Fibroblast of upper back skin (primary cell): ENCODE measurements at regions not wholly inside any gene's neighbourhood (a gene's known extent, or its start where the extent isn't known, plus 50 kb on each side); places are given as distances from the start of the nearest gene placed in this dataset.
"Not testable (repeated sequence)": the region's sequence is repeated elsewhere in the genome, so short reads cannot be mapped to it uniquely, and the experiment has no call there.

Experiments
- DNase-seq: peaks from one replicate; pipeline ENCODE4 v3.0.0-alpha.2; 2013

DNA sequence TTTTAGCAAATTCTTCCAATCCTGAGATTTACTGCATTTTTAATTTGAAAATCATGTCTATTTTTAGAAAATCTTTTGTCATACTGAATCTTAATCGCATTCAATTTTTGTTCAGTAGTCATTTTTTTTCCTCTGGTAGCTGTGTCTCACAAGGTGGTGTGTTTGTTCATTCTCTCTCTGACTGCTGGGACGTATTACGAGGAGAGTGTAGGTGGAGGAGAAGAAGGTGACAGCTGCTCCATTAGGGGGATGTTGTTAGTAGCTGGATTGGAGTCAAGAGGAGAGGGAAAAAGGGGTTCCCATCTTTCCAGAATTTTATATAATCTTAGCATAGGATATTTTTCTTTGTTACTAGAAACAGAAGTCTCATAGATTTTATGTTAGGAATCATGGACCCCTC, 804.2 kb downstream of the PRIM2 start:
- not testable (repeated sequence) for DNase-seq

- DNase-seq = not testable (repeated sequence)
Measured at GRCh38 chr6:58123770-58124169, 806.3 kb downstream of the PRIM2 start.

GRCh38 chr6:58128549-58128948, 811.1 kb downstream of the PRIM2 start:
- not testable (repeated sequence) for DNase-seq

DNA sequence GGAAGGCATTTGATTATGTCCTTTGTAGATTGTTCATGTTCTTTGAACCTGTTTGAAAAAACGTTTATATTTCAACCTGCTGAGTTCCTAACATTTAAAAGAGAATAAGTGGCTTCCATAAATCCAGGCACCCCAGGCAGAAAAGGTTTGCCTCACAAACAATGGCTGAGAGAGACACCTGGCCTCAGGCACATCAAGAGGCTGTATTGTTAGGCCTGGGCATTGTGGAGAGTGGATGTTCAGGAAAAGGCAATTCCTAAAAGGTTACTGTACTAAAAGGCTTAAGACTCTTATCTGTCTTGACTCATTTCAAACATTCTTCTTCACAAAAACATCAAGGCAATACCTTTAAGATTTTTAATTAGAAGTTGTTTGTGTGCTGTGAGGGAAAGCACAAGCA, 811.7 kb downstream of the PRIM2 start:
- not testable (repeated sequence) for DNase-seq

DNA sequence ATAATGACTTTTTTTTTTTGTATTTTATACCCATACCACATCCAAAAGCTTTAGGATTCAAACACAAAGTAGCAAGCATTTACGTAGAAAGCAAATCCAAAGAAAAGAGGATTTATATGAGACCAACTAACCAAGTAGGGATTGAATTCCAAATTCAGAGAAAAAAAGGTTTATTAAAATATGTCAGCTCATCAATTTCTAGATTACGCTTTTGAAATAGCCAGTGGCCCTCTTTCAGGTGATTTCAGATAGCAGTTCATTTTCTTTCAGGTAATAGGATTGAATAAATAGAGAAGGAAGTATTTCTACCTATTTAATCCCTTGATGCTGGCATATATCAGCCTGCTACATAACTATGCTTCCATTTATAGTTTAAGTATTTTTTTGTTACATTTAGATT, 822.3 kb downstream of the PRIM2 start:
- not testable (repeated sequence) for DNase-seq

DNA sequence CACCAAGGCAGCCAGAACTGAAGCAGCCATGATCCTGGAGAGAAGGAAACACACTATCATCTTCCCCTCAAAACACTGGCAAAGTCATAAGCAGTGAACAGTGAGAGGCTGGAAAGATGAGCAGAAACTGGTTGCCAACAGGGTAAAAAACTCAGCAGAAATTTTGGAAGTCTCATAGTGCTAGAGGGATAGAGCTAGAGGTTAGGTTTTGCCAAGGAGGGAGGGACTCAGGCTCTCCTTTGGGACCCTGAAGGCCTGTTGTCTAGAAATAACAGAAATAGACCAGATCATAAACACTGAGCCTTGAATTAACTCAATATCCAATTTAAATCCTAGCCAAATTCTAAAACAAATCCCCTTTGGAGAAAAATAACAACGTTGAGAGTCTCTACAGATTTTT, 853.6 kb downstream of the PRIM2 start:
- DNase-seq = not testable (repeated sequence)

DNA sequence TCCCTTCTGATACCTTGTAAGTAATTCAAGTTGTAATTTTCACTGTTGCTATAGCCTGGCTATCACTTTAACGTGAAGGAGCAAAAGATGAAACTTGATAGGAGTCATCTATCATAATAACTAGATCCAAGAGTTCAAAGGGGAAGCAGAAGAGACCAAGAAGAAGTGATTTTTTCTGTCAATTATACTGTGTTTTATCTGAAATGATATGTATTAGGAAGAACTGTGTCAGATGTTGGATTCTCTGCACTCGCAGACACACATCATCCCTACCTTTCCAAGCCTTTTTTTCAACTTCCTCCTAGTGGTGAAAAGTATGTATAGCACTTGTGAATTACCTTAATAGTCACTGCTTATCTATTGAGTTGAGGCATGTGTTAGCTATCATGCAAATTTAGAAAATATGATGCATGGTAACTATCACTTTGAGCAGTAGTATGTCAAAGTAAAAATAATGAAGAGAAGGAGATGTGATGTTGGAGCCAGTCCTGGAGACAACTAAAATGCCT, 864.2 kb downstream of the PRIM2 start:
- not testable (repeated sequence) for DNase-seq

- DNase-seq = not testable (repeated sequence)
Measured at GRCh38 chr6:58185300-58185699, 867.9 kb downstream of the PRIM2 start.

- peak; percentile 14 for DNase-seq
Measured at GRCh38 chr6:58193209-58193608, 875.8 kb downstream of the PRIM2 start.

DNA sequence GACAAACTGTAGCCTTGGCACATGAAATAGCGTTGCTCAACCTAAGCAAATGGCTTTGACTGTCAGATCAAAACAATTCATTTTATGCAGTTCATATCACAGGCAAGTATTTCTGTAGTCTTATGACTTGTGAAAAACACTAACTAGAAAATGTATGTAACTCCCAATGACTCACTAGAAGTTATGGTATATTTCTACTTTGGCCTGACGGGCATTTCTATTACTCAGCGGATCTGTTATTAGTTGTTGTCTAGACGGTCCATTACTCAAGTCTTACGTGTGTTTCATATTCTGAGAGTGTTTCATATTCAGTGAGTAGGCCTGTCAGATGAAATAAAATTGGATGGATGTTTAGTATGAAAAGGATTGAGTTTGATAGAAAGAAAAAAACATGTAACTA, 880.9 kb downstream of the PRIM2 start:
- peak; percentile 74 for DNase-seq

- DNase-seq = not testable (repeated sequence)
Measured at GRCh38 chr6:58237124-58237523, 919.7 kb downstream of the PRIM2 start.

- DNase-seq = not testable (repeated sequence)
Measured at GRCh38 chr6:58238421-58238820, 921.0 kb downstream of the PRIM2 start.

DNA sequence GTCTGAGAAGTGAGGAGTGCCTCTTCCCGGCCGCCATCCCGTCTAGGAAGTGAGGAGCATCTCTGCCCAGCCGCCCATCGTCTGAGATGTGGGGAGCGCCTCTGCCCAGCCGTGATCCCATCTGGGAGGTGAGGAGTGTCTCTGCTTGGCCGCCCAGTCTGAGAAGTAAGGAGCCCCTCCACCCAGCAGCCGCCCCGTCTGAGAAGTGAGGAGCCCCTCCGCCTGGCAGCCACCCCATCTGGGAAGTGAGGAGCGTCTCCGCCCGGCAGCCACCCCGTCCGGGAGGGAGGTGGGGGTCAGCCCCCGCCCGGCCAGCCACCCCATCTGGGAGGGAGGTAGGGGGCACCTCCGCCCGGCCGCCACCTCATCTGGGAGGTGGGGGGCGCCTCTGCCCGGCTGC, 940.2 kb downstream of the PRIM2 start:
- not testable (repeated sequence) for DNase-seq

GRCh38 chr6:58290177-58290576, 972.7 kb downstream of the PRIM2 start:
- no peak for DNase-seq

DNA sequence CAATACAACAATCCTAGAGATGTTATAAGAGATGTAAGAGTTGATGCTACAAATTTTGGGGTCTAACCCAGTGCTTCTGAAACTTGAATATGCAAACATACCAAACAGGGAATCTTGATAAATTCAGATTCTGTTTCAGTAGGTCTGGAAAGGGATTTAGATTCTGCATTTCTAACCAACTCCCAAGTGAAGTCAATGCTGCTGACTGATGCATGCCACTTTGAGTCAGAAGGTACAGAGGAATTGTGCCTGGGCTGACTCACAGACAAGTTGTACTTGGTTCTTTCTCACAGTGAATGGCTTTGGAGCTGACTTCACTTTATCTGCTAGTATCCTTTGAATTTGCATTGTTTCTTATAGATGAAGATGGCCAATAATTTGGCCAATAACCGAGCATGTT, 973.9 kb downstream of the PRIM2 start:
- DNase-seq = not testable (repeated sequence)

DNA sequence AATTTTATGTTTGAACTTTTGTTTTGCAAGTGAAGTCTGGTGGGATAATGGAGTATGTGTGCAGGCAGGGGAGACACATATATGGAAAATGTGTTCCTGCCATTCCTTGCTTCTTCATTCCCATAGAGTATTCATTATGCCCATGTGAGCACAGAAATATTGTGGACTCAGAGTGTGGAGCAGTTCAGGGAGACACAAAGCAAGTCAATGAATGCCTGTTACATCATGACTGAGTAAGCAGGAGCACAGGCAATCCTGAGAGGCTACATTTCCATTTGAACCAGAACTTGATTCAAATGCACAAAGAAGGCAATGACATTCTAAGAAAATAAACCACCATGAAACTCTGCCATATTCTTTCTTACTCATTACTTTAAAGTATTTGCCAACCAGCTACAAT, 990.5 kb downstream of the PRIM2 start:
- DNase-seq = not testable (repeated sequence)

DNA sequence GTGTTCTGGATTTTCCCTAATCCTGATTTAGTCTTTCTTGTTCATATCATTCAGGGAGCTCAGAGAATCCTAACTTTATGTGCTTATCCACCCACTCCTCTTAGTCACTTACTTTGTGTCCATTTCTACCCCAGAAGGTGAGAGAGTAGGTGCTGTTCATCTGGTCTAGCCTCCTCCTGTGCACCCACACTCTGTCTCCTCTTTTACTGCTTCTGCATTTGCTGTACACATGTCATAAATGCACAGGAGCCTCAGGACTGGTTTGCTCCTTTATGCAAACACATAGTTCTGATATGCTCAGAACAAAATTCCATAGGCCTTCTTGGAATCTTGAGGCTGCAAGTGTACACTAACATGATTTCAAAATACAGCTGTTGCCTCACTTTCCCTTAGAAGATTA, 1014.7 kb downstream of the PRIM2 start:
- not testable (repeated sequence) for DNase-seq

GRCh38 chr6:58342287-58342686, 1024.9 kb downstream of the PRIM2 start:
- not testable (repeated sequence) for DNase-seq

- DNase-seq = not testable (repeated sequence)
Measured at GRCh38 chr6:58347534-58347933, 1030.1 kb downstream of the PRIM2 start.

DNA sequence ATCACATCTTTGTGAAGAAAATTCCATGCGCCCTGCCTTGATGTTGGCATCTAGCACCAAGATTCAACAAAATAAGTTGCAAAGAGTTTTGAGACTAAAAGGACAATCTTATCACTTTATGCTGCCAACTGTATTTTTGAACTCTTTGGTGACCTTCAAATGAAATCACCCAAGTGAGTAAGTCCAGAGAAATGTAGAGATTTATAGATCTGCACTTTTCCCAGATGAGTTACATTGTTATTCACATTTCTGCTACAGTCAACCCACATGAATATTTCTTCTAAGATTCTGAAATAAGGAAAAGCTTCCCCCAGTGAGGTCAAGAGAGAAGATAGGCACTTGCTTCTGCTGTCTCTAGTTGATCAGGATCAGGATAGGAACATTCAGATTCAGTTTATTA, 1034.2 kb downstream of the PRIM2 start:
- not testable (repeated sequence) for DNase-seq

DNA sequence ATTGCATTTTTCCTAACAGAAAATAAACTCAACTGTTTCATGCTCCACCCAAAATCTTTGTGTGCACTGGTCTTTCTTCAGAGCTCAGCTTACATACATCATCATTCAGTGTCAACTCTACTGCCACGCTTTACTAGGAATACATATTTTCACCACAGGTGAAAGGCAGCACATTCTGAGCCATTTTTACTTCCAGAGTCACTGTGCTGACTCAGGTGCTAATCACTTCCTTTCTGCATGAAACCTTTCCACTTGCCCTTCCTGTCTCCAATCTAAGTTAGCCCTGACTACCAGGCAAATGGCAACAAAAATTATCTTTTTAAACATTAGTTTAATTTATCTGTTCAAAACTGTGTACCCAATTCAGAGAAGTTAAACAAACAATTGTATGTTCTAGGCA, 1041.0 kb downstream of the PRIM2 start:
- DNase-seq = not testable (repeated sequence)

- not testable (repeated sequence) for DNase-seq
Measured at GRCh38 chr6:58365856-58366255, 1048.4 kb downstream of the PRIM2 start.

DNA sequence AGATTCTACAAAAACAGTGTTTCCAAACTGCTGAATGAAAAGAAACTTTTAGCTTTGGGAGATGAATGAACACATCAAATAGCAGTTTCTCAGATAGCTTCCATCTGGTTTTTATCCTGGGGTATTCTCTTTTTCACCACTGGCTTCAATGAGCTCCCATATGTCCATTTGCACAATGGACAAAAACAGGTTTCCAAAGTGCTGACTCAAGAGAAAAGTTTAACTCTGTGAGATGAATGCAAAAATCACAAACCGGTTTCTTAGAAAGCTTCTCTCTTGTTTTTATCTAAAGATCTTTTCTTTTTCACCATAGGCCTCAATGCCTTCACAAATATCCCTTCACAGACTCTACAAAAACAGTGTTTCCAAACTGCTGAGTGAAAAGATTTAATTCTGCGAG, 1089.2 kb downstream of the PRIM2 start:
- not testable (repeated sequence) for DNase-seq

GRCh38 chr6:58419321-58419720, 1101.9 kb downstream of the PRIM2 start:
- DNase-seq = no peak
